ENCODE measurements at regions not wholly inside any gene's neighbourhood (a gene's known extent, or its start where the extent isn't known, plus 50 kb on each side); places are given as distances from the start of the nearest gene placed in this dataset.

DNA sequence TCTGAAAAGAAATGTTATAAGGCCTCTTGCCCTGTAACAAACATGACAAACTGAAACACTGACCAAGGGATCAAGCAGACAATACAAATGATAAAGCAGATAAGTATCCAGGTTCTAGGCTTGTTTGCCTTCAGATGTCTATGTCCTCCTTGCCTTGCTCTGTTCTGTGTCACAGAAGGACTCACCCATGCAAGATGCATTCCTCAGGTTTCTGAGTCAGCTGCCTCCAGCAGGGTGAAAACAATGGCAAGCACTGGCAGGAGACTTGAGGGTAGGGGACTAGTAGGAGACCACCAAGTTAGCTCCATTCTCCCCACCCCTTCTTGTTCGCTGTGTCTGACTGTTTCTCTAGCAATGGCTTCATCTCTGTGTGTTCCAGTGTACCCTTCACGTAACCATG lies 76.6 kb upstream of the CXXC4 start:
- no peak overlapping the region for H3K27ac ChIP-seq (ENCODE audit: low read depth in 1 of 2, low read length in 2 of 2)
- H3K79me2 ChIP-seq (ENCODE audit: insufficient read depth, low read length) = no peaks in the 10 kb centered on the region
- peaks cover 5 to 12% of the 10 kb centered on the region in 2 donors for H3K9me3 ChIP-seq (replicated peaks in 1 of 2; ENCODE audit: control insufficient read depth in 1 of 2, insufficient read depth in 1 of 2, low read length in 2 of 2)
- no peaks in the 10 kb centered on the region for H4K20me1 ChIP-seq (ENCODE audit: insufficient read depth, low read length)
- no peak for DNase-seq
- TF ChIP-seq, protein P1, sequence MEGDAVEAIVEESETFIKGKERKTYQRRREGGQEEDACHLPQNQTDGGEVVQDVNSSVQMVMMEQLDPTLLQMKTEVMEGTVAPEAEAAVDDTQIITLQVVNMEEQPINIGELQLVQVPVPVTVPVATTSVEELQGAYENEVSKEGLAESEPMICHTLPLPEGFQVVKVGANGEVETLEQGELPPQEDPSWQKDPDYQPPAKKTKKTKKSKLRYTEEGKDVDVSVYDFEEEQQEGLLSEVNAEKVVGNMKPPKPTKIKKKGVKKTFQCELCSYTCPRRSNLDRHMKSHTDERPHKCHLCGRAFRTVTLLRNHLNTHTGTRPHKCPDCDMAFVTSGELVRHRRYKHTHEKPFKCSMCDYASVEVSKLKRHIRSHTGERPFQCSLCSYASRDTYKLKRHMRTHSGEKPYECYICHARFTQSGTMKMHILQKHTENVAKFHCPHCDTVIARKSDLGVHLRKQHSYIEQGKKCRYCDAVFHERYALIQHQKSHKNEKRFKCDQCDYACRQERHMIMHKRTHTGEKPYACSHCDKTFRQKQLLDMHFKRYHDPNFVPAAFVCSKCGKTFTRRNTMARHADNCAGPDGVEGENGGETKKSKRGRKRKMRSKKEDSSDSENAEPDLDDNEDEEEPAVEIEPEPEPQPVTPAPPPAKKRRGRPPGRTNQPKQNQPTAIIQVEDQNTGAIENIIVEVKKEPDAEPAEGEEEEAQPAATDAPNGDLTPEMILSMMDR (IDR thresholded peaks at IDR 0.05) = no peak
- H3K4me2 ChIP-seq (replicated peaks; ENCODE audit: extremely low read depth, low read length, poor library complexity, severe bottlenecking) = no peak overlapping the region
- no peaks in the 10 kb centered on the region for H3K4me1 ChIP-seq (ENCODE audit: control insufficient read depth in 1 of 2, insufficient read depth in 2 of 2, low read length in 2 of 2)
- H3K36me3 ChIP-seq (replicated peaks in 1 of 2; ENCODE audit: control insufficient read depth in 1 of 2, insufficient read depth in 2 of 2, low read length in 2 of 2) = no peaks in the 10 kb centered on the region
- WGBS (ENCODE audit: insufficient coverage) = 75% methylated on average over 2 of the region's 2 CpGs
- Mint-ChIP-seq H3K27me3 (ENCODE audit: low read depth in 3 of 3) (peaks cover 0 to 6% (median 0%) of the 10 kb centered on the region in 3 donors), H3K4me1 (no peaks in the 10 kb centered on the region), H3K9me3 (peaks cover 4 to 15% (median 8%) of the 10 kb centered on the region in 7 donors), H3K4me3 (no peak overlapping the region), H3K36me3 (no peaks in the 10 kb centered on the region), H3K27ac (no peak overlapping the region)
- H3K27me3 ChIP-seq (ENCODE audit: control insufficient read depth in 2 of 2, insufficient read depth in 2 of 2, low read length in 2 of 2) = no peaks in the 10 kb centered on the region
- H2AFZ ChIP-seq (ENCODE audit: insufficient read depth, low read depth, low read length, poor library complexity, severe bottlenecking) = no peak overlapping the region
- H3K9ac ChIP-seq (ENCODE audit: insufficient read depth, low read length, poor library complexity, severe bottlenecking) = no peak overlapping the region
- no peak overlapping the region for H3K4me3 ChIP-seq (replicated peaks in 1 of 3; ENCODE audit: low read depth in 2 of 3, low read length in 3 of 3)
- intact Hi-C loops (cut with micrococcal nuclease) = no loop called here

DNA sequence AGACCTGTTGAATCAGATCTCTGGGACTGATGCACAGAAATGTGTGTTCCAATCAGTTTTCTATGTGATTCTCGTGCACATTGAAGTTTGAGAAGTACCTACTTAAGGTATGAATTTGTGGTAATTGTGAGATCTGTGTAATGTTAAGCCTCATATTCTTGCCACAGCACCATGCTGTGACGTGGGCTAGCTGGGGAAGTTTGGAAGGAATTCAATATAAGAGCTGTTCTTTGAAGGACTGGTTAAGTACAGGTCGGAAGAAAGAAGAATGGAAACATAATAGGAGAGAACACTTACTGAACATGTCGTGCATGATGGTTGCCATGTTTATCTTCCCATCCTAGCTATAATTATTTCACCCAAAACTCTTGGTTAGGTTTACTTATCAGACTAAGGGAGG lies 79.7 kb upstream of the CXXC4 start:
- intact Hi-C loops (cut with micrococcal nuclease) = no loop called here
- Histone ChIP-seq H3K4me1 (ENCODE audit: control insufficient read depth in 1 of 2, insufficient read depth in 2 of 2, low read length in 2 of 2) (no peaks in the 10 kb centered on the region), H2AFZ (ENCODE audit: insufficient read depth, low read depth, low read length, poor library complexity, severe bottlenecking) (no peak overlapping the region), H3K27ac (ENCODE audit: low read depth in 1 of 2, low read length in 2 of 2) (no peak overlapping the region), H3K36me3 (replicated peaks in 1 of 2; ENCODE audit: control insufficient read depth in 1 of 2, insufficient read depth in 2 of 2, low read length in 2 of 2) (no peaks in the 10 kb centered on the region), H3K79me2 (ENCODE audit: insufficient read depth, low read length) (no peaks in the 10 kb centered on the region), H3K9ac (ENCODE audit: insufficient read depth, low read length, poor library complexity, severe bottlenecking) (no peak overlapping the region), H3K4me2 (replicated peaks; ENCODE audit: extremely low read depth, low read length, poor library complexity, severe bottlenecking) (no peak overlapping the region), H3K4me3 (replicated peaks in 1 of 3; ENCODE audit: low read depth in 2 of 3, low read length in 3 of 3) (no peak overlapping the region), H3K27me3 (ENCODE audit: control insufficient read depth in 2 of 2, insufficient read depth in 2 of 2, low read length in 2 of 2) (no peaks in the 10 kb centered on the region), H3K9me3 (replicated peaks in 1 of 2; ENCODE audit: control insufficient read depth in 1 of 2, insufficient read depth in 1 of 2, low read length in 2 of 2) (peaks cover 0 to under 1% of the 10 kb centered on the region in 2 donors), H4K20me1 (ENCODE audit: insufficient read depth, low read length) (no peaks in the 10 kb centered on the region)
- peaks cover 0 to 2% (median 2%) of the 10 kb centered on the region in 7 donors for H3K9me3 Mint-ChIP-seq
- H3K4me3 Mint-ChIP-seq = no peak overlapping the region
- TF ChIP-seq, protein P1 (IDR thresholded peaks at IDR 0.05) = no peak
- peaks cover 0 to 6% (median 1%) of the 10 kb centered on the region in 3 donors for H3K27me3 Mint-ChIP-seq (ENCODE audit: low read depth in 3 of 3)
- H3K27ac Mint-ChIP-seq = no peak overlapping the region
- no peaks in the 10 kb centered on the region for H3K36me3 Mint-ChIP-seq
- H3K4me1 Mint-ChIP-seq = no peaks in the 10 kb centered on the region
- DNase-seq = no peak
- WGBS (ENCODE audit: insufficient coverage) = 80% methylated on average over 1 of the region's 4 CpGs
